ENCODE measurements at regions not wholly inside any gene's neighbourhood (a gene's known extent, or its start where the extent isn't known, plus 50 kb on each side); places are given as distances from the start of the nearest gene placed in this dataset.

GRCh38 chr6:14348389-14348788 lies 230.8 kb downstream of the CD83 start:
- Mint-ChIP-seq H3K27me3 (ENCODE audit: low read depth) (peaks cover 40% of the 10 kb centered on the region), H3K9me3 (no peaks in the 10 kb centered on the region), H3K27ac (no peak overlapping the region), H3K4me1 (no peaks in the 10 kb centered on the region), H3K4me3 (no peak overlapping the region), H3K36me3 (no peaks in the 10 kb centered on the region)
- TF ChIP-seq, protein P1, sequence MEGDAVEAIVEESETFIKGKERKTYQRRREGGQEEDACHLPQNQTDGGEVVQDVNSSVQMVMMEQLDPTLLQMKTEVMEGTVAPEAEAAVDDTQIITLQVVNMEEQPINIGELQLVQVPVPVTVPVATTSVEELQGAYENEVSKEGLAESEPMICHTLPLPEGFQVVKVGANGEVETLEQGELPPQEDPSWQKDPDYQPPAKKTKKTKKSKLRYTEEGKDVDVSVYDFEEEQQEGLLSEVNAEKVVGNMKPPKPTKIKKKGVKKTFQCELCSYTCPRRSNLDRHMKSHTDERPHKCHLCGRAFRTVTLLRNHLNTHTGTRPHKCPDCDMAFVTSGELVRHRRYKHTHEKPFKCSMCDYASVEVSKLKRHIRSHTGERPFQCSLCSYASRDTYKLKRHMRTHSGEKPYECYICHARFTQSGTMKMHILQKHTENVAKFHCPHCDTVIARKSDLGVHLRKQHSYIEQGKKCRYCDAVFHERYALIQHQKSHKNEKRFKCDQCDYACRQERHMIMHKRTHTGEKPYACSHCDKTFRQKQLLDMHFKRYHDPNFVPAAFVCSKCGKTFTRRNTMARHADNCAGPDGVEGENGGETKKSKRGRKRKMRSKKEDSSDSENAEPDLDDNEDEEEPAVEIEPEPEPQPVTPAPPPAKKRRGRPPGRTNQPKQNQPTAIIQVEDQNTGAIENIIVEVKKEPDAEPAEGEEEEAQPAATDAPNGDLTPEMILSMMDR (IDR thresholded peaks at IDR 0.05; ENCODE audit: unreplicated experiment), result no peak
- DNase-seq (ENCODE audit: low spot score in 2 of 2, unreplicated experiment in 2 of 2), result no peak

GRCh38 chr6:14349507-14349906 lies 231.9 kb downstream of the CD83 start:
- H3K36me3 Mint-ChIP-seq, result no peaks in the 10 kb centered on the region
- peaks cover 4% of the 10 kb centered on the region for H3K4me1 Mint-ChIP-seq
- H3K9me3 Mint-ChIP-seq, result no peaks in the 10 kb centered on the region
- H3K27ac Mint-ChIP-seq, result no peak overlapping the region
- peaks cover 40% of the 10 kb centered on the region for H3K27me3 Mint-ChIP-seq (ENCODE audit: low read depth)
- DNase-seq (ENCODE audit: low spot score in 2 of 2, unreplicated experiment in 2 of 2), result no peak
- no peak overlapping the region for H3K4me3 Mint-ChIP-seq
- TF ChIP-seq, protein P1 (IDR thresholded peaks at IDR 0.05; ENCODE audit: unreplicated experiment), result no peak

GRCh38 chr6:14350210-14350609 lies 232.6 kb downstream of the CD83 start:
- H3K9me3 Mint-ChIP-seq, result no peaks in the 10 kb centered on the region
- H3K4me3 Mint-ChIP-seq, result no peak overlapping the region
- peaks cover 9% of the 10 kb centered on the region for H3K4me1 Mint-ChIP-seq
- TF ChIP-seq, protein P1 (IDR thresholded peaks at IDR 0.05; ENCODE audit: unreplicated experiment), result no peak
- H3K36me3 Mint-ChIP-seq, result no peaks in the 10 kb centered on the region
- DNase-seq (ENCODE audit: low spot score in 2 of 2, unreplicated experiment in 2 of 2), result no peak
- peaks cover 39% of the 10 kb centered on the region for H3K27me3 Mint-ChIP-seq (ENCODE audit: low read depth)
- no peak overlapping the region for H3K27ac Mint-ChIP-seq

- no peak for DNase-seq (ENCODE audit: low spot score in 2 of 2, unreplicated experiment in 2 of 2)
- TF ChIP-seq, protein P1 (IDR thresholded peaks at IDR 0.05; ENCODE audit: unreplicated experiment), result no peak
- Mint-ChIP-seq H3K4me1 (peaks cover 11% of the 10 kb centered on the region), H3K27ac (no peak overlapping the region), H3K9me3 (no peaks in the 10 kb centered on the region), H3K36me3 (no peaks in the 10 kb centered on the region), H3K4me3 (no peak overlapping the region), H3K27me3 (ENCODE audit: low read depth) (peaks cover 29% of the 10 kb centered on the region)
Observed at GRCh38 chr6:14353281-14353680, 235.7 kb downstream of the CD83 start.

DNA sequence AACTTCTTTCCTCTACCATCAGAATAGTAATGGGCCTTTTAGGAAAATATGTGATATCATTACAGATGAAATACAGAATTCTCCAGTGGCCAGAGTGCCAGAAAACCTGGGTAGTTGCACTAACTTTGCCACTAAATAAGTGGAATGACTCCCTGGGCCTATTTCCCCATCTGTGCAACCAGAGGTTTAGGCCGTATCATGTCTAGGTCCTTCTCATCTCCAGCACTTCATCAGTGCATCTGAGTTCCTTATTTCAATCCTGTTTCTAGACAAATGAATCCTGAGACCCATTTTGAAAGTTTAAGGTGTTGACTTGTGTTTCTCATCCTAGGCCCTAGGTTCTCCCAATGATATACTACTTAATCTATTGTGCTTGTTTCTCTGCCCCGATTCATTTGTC lies 236.2 kb downstream of the CD83 start:
- no peak for DNase-seq (ENCODE audit: low spot score in 2 of 2, unreplicated experiment in 2 of 2)
- TF ChIP-seq, protein P1 (IDR thresholded peaks at IDR 0.05; ENCODE audit: unreplicated experiment), result no peak
- peaks cover 11% of the 10 kb centered on the region for H3K4me1 Mint-ChIP-seq
- no peak overlapping the region for H3K4me3 Mint-ChIP-seq
- H3K9me3 Mint-ChIP-seq, result no peaks in the 10 kb centered on the region
- no peaks in the 10 kb centered on the region for H3K36me3 Mint-ChIP-seq
- peaks cover 28% of the 10 kb centered on the region for H3K27me3 Mint-ChIP-seq (ENCODE audit: low read depth)
- H3K27ac Mint-ChIP-seq, result no peak overlapping the region
